Mesodermal cell (in vitro differentiated cells): ENCODE measurements at regions not wholly inside any gene's neighbourhood (a gene's known extent, or its start where the extent isn't known, plus 50 kb on each side); places are given as distances from the start of the nearest gene placed in this dataset.
"Not testable (repeated sequence)": the region's sequence is repeated elsewhere in the genome, so short reads cannot be mapped to it uniquely, and the experiment has no call there.

ENCODE experiments used
- H3K27ac ChIP-seq: 2 replicates; pipeline ENCODE4 v1.7.0; 2013; ENCODE audit warnings: mild to moderate bottlenecking, low read depth, low read length, moderate library complexity; ENCODE audit not compliant: severe bottlenecking
- H3K36me3 ChIP-seq: 2 replicates; pipeline ENCODE4 v1.7.1; 2013; ENCODE audit warnings: mild to moderate bottlenecking, low read length, moderate library complexity; ENCODE audit not compliant: control insufficient read depth, insufficient read depth
- H3K4me1 ChIP-seq: one replicate; pipeline ENCODE4 v1.7.1; 2013; ENCODE audit warnings: mild to moderate bottlenecking, low read length; ENCODE audit not compliant: insufficient read depth, control insufficient read depth, poor library complexity, severe bottlenecking
- H3K4me3 ChIP-seq: 2 replicates; pipeline ENCODE4 v1.7.0; 2013; ENCODE audit warnings: low read length, control low read depth, mild to moderate bottlenecking; ENCODE audit not compliant: insufficient read depth, poor library complexity, severe bottlenecking; ENCODE audit errors: extremely low read depth
- H3K9me3 ChIP-seq: 2 replicates; pipeline ENCODE4 v1.7.1; 2013; ENCODE audit warnings: mild to moderate bottlenecking, low read length, moderate library complexity; ENCODE audit not compliant: control insufficient read depth
- WGBS, 2 experiments: methylation state at CpG; one replicate each; pipeline ENCODE4 v1.1.5; 2013; ENCODE audit warnings: missing lambda C conversion rate in 2 of 2; ENCODE audit not compliant: insufficient coverage in 2 of 2; 5-methylcytosine and 5-hydroxymethylcytosine counted together

DNA sequence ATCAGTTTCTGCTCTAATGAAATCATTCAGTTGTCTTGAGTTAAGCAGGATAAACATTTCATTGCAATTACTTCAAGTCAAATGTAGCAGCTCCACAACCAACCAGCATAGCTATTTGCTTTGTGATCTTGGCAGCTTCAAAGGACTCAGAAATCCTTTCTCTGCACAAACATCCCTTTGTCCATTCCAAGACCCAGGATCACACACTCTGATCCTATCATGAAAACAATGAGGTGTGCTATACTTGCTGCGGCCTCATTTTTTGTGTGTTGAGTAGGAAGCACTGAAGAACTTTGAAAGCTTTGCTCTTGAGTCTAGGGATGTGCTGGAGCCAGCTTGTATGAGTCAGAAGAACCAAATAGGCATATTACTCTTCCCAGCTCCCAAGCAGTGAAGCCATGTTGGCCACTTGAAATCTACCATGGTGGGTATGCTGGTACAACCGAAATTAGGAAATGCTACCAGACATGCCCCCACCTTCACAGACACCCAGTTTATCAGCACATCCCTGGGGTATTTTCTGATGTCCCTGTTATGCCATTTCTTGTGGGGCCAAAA is 199.4 kb upstream of the PRSS58 start:
- H3K36me3 ChIP-seq = no peaks in the 10 kb centered on the region
- 67% methylated on average over 1 of the region's 2 CpGs; no CpG with 5 or more reads in 1 of the 2 experiments for WGBS, 2 experiments
- no peaks in the 10 kb centered on the region for H3K9me3 ChIP-seq
- peaks cover 19% of the 10 kb centered on the region for H3K4me1 ChIP-seq
- no peak overlapping the region for H3K4me3 ChIP-seq
- H3K27ac ChIP-seq = no peak overlapping the region

GRCh38 chr7:142455392-142455791 is 197.5 kb upstream of the PRSS58 start:
- WGBS, 2 experiments = 94 to 95% methylated on average over 9 to 10 of the region's 10 CpGs
- H3K27ac ChIP-seq = no peak overlapping the region
- H3K4me3 ChIP-seq = no peak overlapping the region
- H3K9me3 ChIP-seq = no peaks in the 10 kb centered on the region
- peaks cover 13% of the 10 kb centered on the region for H3K4me1 ChIP-seq
- no peaks in the 10 kb centered on the region for H3K36me3 ChIP-seq

DNA sequence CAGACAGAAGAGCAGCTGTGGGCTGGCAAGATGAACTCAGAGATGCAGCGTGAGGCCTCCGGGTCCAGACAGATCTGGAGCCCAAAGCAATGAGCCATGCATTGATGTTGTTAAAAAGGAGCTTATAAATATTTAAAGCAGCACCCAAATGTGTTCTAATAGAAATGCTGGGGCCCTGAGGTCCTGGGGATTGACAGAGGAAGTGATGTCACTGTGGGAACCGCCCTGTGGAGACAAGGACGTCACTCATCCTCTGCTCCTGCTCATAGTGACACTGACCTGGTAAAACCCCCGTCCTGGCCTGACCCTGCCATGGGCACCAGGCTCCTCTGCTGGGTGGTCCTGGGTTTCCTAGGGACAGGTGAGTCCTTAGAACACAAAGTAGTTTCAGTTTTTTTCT is 197.0 kb upstream of the PRSS58 start:
- 78 to 95% methylated on average over 4 of the region's 5 CpGs for WGBS, 2 experiments
- Histone ChIP-seq H3K9me3 (no peaks in the 10 kb centered on the region), H3K4me1 (peaks cover 13% of the 10 kb centered on the region), H3K4me3 (no peak overlapping the region), H3K27ac (no peak overlapping the region), H3K36me3 (no peaks in the 10 kb centered on the region)

- 83 to 86% methylated on average over 4 of the region's 4 CpGs for WGBS, 2 experiments
- H3K27ac ChIP-seq = no peak overlapping the region
- peaks cover 12% of the 10 kb centered on the region for H3K4me1 ChIP-seq
- no peak overlapping the region for H3K4me3 ChIP-seq
- no peaks in the 10 kb centered on the region for H3K9me3 ChIP-seq
- H3K36me3 ChIP-seq = no peaks in the 10 kb centered on the region
These were observed 194.9 kb upstream of the PRSS58 start for GRCh38 chr7:142452791-142453190.

- Histone ChIP-seq H3K9me3 (no peaks in the 10 kb centered on the region), H3K4me1 (peaks cover 4% of the 10 kb centered on the region), H3K36me3 (no peaks in the 10 kb centered on the region), H3K27ac (no peak overlapping the region), H3K4me3 (no peak overlapping the region)
- 85 to 90% methylated on average over 3 to 4 of the region's 4 CpGs for WGBS, 2 experiments
These were observed 194.0 kb upstream of the PRSS58 start for GRCh38 chr7:142451817-142452216.

DNA sequence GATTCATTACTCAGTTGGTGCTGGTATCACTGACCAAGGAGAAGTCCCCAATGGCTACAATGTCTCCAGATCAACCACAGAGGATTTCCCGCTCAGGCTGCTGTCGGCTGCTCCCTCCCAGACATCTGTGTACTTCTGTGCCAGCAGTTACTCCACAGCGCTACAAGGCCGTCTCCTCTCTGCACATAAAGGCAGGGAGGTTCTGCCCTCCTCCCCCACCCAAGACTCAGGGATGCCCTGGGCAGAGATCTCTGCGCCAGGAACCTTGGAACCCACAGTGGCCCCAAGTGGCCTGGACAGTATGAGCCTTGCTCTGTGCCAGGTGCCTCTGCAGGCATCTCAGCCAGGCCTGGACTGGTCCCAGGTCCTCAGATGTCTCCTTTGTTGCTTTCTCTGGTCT is 193.4 kb upstream of the PRSS58 start:
- Histone ChIP-seq H3K27ac (no peak overlapping the region), H3K4me1 (no peaks in the 10 kb centered on the region), H3K36me3 (no peaks in the 10 kb centered on the region), H3K4me3 (no peak overlapping the region), H3K9me3 (no peaks in the 10 kb centered on the region)
- 93 to 96% methylated on average over 3 to 5 of the region's 5 CpGs for WGBS, 2 experiments

DNA sequence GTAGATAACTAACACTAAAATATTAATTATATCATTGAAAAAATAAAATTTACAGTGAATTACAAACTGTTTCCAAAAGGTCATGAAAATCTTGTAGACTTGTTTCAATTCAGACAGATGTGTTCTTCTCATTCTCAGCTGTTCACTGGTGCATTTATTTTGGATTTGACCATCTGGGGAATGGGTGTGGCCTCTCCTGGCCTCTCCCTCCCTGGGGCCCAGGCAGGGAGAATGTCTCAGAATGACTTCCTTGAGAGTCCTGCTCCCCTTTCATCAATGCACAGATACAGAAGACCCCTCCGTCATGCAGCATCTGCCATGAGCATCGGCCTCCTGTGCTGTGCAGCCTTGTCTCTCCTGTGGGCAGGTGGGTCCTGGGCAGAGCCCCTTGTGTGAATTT is 192.8 kb upstream of the PRSS58 start:
- H3K9me3 ChIP-seq = no peaks in the 10 kb centered on the region
- no peak overlapping the region for H3K4me3 ChIP-seq
- no peak overlapping the region for H3K27ac ChIP-seq
- H3K4me1 ChIP-seq = no peaks in the 10 kb centered on the region
- 87 to 94% methylated on average over 2 of the region's 2 CpGs for WGBS, 2 experiments
- H3K36me3 ChIP-seq = no peaks in the 10 kb centered on the region

- no peaks in the 10 kb centered on the region for H3K4me1 ChIP-seq
- 84 to 97% methylated on average over 5 to 6 of the region's 8 CpGs for WGBS, 2 experiments
These were observed 192.3 kb upstream of the PRSS58 start for GRCh38 chr7:142450206-142450605.

GRCh38 chr7:142448857-142449256 is 191.0 kb upstream of the PRSS58 start:
- WGBS, 2 experiments = 80 to 88% methylated on average over 3 to 4 of the region's 8 CpGs
- H3K27ac ChIP-seq, H3K4me3 ChIP-seq, H3K9me3 ChIP-seq, H3K36me3 ChIP-seq, H3K4me1 ChIP-seq: not testable (repeated sequence)

More at GRCh38 chr7:142450206-142450605, 192.3 kb upstream of the PRSS58 start:
- Histone ChIP-seq H3K27ac (no peak overlapping the region), H3K4me3 (no peak overlapping the region), H3K9me3 (no peaks in the 10 kb centered on the region), H3K36me3 (no peaks in the 10 kb centered on the region)

DNA sequence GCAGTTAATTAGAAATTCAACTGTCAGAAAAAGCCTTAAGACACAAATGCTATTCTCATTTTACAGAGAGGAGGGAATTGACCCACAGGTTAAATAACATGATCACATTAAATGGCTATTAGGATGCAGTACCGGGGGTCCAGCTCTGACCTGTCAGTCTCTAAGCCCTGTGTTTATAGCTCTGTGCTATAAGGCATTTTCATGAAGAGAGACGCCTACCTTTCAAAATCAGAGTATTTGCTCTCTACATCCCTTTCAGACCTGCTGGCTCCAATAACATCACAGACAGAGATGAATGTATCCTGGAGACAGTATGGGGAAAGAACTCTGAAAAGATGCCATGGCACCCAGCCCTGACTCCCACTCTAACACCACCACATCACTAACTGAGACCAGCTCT is 189.9 kb upstream of the PRSS58 start:
- H3K36me3 ChIP-seq = no peaks in the 10 kb centered on the region
- no peaks in the 10 kb centered on the region for H3K9me3 ChIP-seq
- H3K27ac ChIP-seq = no peak overlapping the region
- 100% methylated on average over 1 of the region's 2 CpGs for WGBS, 2 experiments
- peaks cover 11% of the 10 kb centered on the region for H3K4me1 ChIP-seq
- no peak overlapping the region for H3K4me3 ChIP-seq

DNA sequence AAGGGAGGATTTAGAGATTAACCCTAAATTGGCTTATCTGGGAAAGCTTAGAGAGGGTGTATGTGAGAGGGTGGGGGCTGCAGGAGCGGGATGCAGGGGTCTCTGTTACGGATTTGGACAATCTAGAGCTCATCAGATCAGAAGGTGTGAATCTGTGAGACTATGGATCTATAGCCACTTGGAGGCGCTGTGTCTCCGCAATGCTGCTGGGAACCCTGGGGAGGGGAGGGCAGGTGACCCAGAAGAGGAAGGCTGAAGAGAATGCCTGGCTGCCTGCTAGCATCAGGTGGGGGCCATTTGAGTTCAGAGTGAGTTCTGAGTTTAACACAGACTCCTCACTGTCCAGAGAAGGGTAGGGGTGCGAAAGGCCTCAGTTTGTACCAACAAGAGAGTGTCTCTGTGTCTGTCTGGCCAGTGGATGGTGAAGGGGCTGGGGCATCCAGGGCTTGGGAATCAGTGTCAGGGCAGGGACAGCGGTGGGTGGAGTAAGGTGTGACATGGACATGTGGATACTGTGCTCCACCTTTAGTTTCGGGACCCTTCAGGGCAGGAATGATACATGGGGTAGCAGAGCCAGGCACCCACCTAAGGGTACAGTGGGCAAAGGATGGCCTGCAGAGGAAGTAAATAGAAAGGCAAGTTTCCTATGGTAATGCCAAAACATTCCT is 187.3 kb upstream of the PRSS58 start:
- Histone ChIP-seq H3K27ac (no peak overlapping the region), H3K4me3 (no peak overlapping the region), H3K9me3 (no peaks in the 10 kb centered on the region), H3K36me3 (no peaks in the 10 kb centered on the region), H3K4me1 (peaks cover 32% of the 10 kb centered on the region)
- WGBS, 2 experiments = 57 to 64% methylated on average over 6 to 7 of the region's 7 CpGs
